AG04449 (cell line): ENCODE measurements at regions not wholly inside any gene's neighbourhood (a gene's known extent, or its start where the extent isn't known, plus 50 kb on each side); places are given as distances from the start of the nearest gene placed in this dataset.

Experiments
- CTCF ChIA-PET: fragments of 350-600 bp; formaldehyde crosslinking; extraction: SDS; loops from one replicate; lab custom pipeline; 2021; ENCODE audit warnings: antibody characterized with exemption; lab: Yijun Ruan, JAX
- POLR2A ChIA-PET: fragments of 400-600, 350-600 bp; formaldehyde crosslinking; extraction: SDS; loops from one replicate; lab custom pipeline; 2020; ENCODE audit warnings: antibody characterized with exemption, inconsistent platforms; lab: Yijun Ruan, JAX
- DNase-seq: peaks from one replicate; pipeline ENCODE4 v3.0.0-alpha.2; 2010; ENCODE audit warnings: low read depth, low spot score
- H3K4me3 ChIP-seq: 2 replicates; pipeline ENCODE4 v1.5.1; 2011; ENCODE audit warnings: low read depth, mild to moderate bottlenecking, control low read depth, low read length
- CTCF ChIP-seq: IDR thresholded peaks from one replicate; pipeline ENCODE4 v1.5.1; 2011; ENCODE audit warnings: mild to moderate bottlenecking, moderate library complexity, low read length, control low read depth, inconsistent platforms; ENCODE audit not compliant: insufficient read depth; ENCODE audit errors: missing control alignments

GRCh38 chr1:118828038-118828437, 160.1 kb downstream of the TBX15 start:
- CTCF ChIA-PET: no interaction called here
- TF ChIP-seq CTCF: no peak
- POLR2A ChIA-PET: no interaction called here
- H3K4me3 ChIP-seq: no peak overlapping the region
- no peak for DNase-seq

- no peak overlapping the region for H3K4me3 ChIP-seq
- no peak for DNase-seq
- ChIA-PET CTCF (no interaction called here), POLR2A (no interaction called here)
- no peak for TF ChIP-seq CTCF
Measured at GRCh38 chr1:118827636-118828035, 160.5 kb downstream of the TBX15 start.

- POLR2A ChIA-PET: no interaction called here
- no peak for TF ChIP-seq CTCF
- no peak for DNase-seq
- H3K4me3 ChIP-seq: no peak overlapping the region
- CTCF ChIA-PET: no interaction called here
Measured at GRCh38 chr1:118827207-118827606, 160.9 kb downstream of the TBX15 start.

- H3K4me3 ChIP-seq: no peak overlapping the region
- CTCF ChIA-PET: no interaction called here
- no peak for TF ChIP-seq CTCF
- DNase-seq: no peak
- POLR2A ChIA-PET: no interaction called here
Measured at GRCh38 chr1:118826669-118827068, 161.5 kb downstream of the TBX15 start.

GRCh38 chr1:118825619-118826018, 162.5 kb downstream of the TBX15 start:
- no peak overlapping the region for H3K4me3 ChIP-seq
- DNase-seq: no peak
- TF ChIP-seq CTCF: no peak
- POLR2A ChIA-PET: no interaction called here
- CTCF ChIA-PET: no interaction called here

- no peak for DNase-seq
- H3K4me3 ChIP-seq: no peak overlapping the region
- ChIA-PET CTCF (no interaction called here), POLR2A (no interaction called here)
- TF ChIP-seq CTCF: no peak
Measured at GRCh38 chr1:118821801-118822200, 166.3 kb downstream of the TBX15 start.

- ChIA-PET POLR2A (no interaction called here), CTCF (no interaction called here)
- TF ChIP-seq CTCF: no peak
- H3K4me3 ChIP-seq: no peak overlapping the region
- no peak for DNase-seq
Measured at GRCh38 chr1:118820864-118821263, 167.3 kb downstream of the TBX15 start.
